ENCODE measurements at regions not wholly inside any gene's neighbourhood (a gene's known extent, or its start where the extent isn't known, plus 50 kb on each side); places are given as distances from the start of the nearest gene placed in this dataset.

DNA sequence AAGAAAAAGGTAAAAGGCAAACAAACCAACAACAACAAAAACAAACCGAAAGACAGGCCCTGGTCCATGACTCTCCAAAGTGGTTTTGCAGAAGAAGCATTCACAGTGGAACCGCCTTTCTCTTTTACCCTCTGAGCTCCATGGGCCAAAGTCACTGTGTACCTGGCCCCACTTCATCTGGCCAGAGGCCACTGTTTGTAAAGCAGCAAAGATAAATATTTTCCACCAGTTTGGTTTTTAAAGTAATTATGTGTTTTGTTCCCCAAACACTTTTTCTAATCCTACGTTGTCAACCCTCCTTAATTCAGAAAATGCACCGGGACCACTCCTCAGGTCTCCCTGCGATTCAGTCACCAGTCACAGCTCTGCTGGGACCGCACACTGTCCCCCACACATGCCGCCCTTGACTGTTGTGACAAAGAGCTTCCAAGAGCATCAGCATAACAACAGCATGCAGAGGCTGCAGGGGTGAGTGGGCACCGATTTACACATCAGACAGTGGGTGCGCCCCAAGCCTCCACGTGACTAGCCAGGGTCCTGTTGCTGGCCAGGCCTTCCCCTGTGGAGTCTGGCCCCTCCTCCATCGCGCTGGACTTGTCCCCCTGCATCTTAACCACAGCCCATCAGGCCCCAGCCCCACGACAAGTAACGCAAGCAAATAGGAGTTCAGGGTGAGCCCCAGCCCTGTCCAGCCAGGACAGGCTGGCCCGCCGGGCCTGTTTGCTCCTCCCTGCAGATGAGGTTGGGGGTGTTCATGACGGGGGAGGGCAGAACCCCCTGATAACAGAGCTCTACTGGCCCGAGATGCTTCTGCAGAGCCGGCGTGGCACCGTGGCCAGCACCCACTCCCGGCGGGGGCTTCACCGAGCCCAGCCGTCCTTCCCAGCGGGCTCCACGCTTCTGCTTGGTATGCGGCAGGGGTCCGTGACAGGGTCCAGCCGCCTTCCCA, 65.2 kb upstream of the DIO3 start:
- TF ChIP-seq, protein P1, sequence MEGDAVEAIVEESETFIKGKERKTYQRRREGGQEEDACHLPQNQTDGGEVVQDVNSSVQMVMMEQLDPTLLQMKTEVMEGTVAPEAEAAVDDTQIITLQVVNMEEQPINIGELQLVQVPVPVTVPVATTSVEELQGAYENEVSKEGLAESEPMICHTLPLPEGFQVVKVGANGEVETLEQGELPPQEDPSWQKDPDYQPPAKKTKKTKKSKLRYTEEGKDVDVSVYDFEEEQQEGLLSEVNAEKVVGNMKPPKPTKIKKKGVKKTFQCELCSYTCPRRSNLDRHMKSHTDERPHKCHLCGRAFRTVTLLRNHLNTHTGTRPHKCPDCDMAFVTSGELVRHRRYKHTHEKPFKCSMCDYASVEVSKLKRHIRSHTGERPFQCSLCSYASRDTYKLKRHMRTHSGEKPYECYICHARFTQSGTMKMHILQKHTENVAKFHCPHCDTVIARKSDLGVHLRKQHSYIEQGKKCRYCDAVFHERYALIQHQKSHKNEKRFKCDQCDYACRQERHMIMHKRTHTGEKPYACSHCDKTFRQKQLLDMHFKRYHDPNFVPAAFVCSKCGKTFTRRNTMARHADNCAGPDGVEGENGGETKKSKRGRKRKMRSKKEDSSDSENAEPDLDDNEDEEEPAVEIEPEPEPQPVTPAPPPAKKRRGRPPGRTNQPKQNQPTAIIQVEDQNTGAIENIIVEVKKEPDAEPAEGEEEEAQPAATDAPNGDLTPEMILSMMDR (IDR thresholded peaks at IDR 0.05; ENCODE audit: insufficient read depth, low read length, poor library complexity, severe bottlenecking) = no peak
- TF ChIP-seq EZH2phosphoT487 (conservative IDR thresholded peaks at IDR 0.05; ENCODE audit: low read length) = no peak
